ELF-1 (cell line): ENCODE measurements at regions not wholly inside any gene's neighbourhood (a gene's known extent, or its start where the extent isn't known, plus 50 kb on each side); places are given as distances from the start of the nearest gene placed in this dataset.

Source experiments
- DNase-seq: peaks from one replicate; pipeline ENCODE4 v3.0.0-alpha.2; 2016; ENCODE audit warnings: low read depth, low spot score

- peak; percentile 74 for DNase-seq
Measured at GRCh38 chr16:8194794-8195193, 395.5 kb downstream of the TMEM114 start.

GRCh38 chr16:8188841-8189240 lies 401.5 kb downstream of the TMEM114 start:
- DNase-seq = no peak

GRCh38 chr16:8187782-8188372 lies 402.4 kb downstream of the TMEM114 start:
- DNase-seq = no peak

- no peak for DNase-seq
Measured at GRCh38 chr16:8184854-8185253, 405.5 kb downstream of the TMEM114 start.

- DNase-seq = no peak
Measured at GRCh38 chr16:8183176-8184099, 406.9 kb downstream of the TMEM114 start.

- DNase-seq = no peak
Measured at GRCh38 chr16:8182761-8183160, 407.6 kb downstream of the TMEM114 start.

- DNase-seq = peak; percentile 29
Measured at GRCh38 chr16:8179615-8180014, 410.7 kb downstream of the TMEM114 start.

- DNase-seq = peak; percentile 8
Measured at GRCh38 chr16:8178271-8178670, 412.0 kb downstream of the TMEM114 start.

- no peak for DNase-seq
Measured at GRCh38 chr16:8175411-8175810, 414.9 kb downstream of the TMEM114 start.

GRCh38 chr16:8173111-8173644 lies 417.1 kb downstream of the TMEM114 start:
- peak; percentile 88 for DNase-seq

- no peak for DNase-seq
Measured at GRCh38 chr16:8172551-8172950, 417.8 kb downstream of the TMEM114 start.

GRCh38 chr16:8168016-8168415 lies 422.3 kb downstream of the TMEM114 start:
- DNase-seq = no peak

- DNase-seq = no peak
Measured at GRCh38 chr16:8167436-8167835, 422.9 kb downstream of the TMEM114 start.

- DNase-seq = no peak
Measured at GRCh38 chr16:8158051-8158450, 432.3 kb downstream of the TMEM114 start.

GRCh38 chr16:8155275-8155674 lies 435.0 kb downstream of the TMEM114 start:
- no peak for DNase-seq

GRCh38 chr16:8146256-8147012 lies 443.9 kb downstream of the TMEM114 start:
- DNase-seq = peak; percentile 54

- no peak for DNase-seq
Measured at GRCh38 chr16:8138666-8139065, 451.6 kb downstream of the TMEM114 start.

GRCh38 chr16:8137606-8138005 lies 452.7 kb downstream of the TMEM114 start:
- DNase-seq = peak; percentile 8

GRCh38 chr16:8130197-8130596 lies 460.1 kb downstream of the TMEM114 start:
- no peak for DNase-seq

- no peak for DNase-seq
Measured at GRCh38 chr16:8127070-8127469, 463.2 kb downstream of the TMEM114 start.

- no peak for DNase-seq
Measured at GRCh38 chr16:8126313-8126712, 464.0 kb downstream of the TMEM114 start.

- DNase-seq = peak; percentile 9
Measured at GRCh38 chr16:8120001-8120400, 470.3 kb downstream of the TMEM114 start.
